Hematopoietic multipotent progenitor cell treated with erythropoietin and hydrocortisone succinate and interleukin-3 and kit ligand, for 17 days (in vitro differentiated cells): ENCODE measurements at regions not wholly inside any gene's neighbourhood (a gene's known extent, or its start where the extent isn't known, plus 50 kb on each side); places are given as distances from the start of the nearest gene placed in this dataset.

Experiments
- DNase-seq: peaks from one replicate; pipeline ENCODE4 v3.0.0-alpha.2; 2015; ENCODE audit warnings: low spot score

DNA sequence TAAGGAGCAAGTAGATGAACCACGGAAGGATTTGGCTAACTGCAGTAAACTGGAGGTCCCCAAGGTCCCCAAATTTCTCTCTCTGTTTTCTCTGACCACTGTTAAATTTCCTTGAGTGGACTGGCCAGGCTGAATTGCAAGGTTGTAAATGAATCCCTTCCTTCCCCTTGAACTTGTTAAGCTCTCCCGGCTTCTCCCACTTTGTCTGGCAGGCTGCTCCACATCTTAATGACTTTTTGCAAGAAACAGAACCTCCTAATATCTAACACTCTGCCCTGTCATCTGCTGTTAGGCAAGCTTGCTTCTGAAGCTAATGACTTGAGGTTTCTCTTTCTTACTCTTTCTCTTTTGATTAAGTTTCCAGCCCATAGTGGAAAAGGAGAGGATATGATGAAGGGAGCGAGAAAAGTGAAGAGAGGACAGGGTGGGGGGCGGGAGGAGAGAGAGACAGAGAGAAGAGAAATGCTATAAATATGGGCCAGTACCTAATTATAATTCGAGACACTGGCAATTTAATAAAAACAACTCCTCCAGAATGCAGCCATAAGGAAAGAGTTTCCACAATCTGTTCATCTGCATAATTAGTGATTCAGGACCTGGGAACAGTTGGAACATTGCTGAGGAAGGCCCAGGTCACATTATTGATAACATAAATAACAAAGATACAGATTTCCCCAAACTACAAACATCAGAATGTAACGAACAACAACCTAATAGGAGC is 437.3 kb upstream of the MPDZ start:
- DNase-seq, result no peak

DNA sequence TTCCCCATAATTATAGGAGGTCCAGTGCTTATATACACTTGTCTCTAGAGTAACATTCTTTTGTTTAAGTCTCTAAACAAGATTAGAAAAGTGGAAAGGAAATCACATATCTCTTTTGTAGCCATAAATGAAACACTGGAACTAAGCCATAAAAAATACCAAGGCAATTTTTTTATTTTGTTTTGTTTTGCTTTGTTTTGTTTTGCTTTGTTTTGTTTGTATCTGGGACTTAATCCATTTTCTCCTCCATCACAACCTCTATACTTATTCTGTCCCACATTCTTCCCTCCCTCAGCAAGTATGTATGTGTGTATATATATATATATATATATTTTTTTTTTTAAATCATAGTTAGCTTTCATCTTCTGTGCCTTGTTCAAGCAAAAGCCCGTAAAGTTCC is 436.6 kb upstream of the MPDZ start:
- DNase-seq, result no peak

- DNase-seq, result no peak
Observed at GRCh38 chr9:13715430-13715829, 435.9 kb upstream of the MPDZ start.

- no peak for DNase-seq
Observed at GRCh38 chr9:13707612-13708576, 428.4 kb upstream of the MPDZ start.

DNA sequence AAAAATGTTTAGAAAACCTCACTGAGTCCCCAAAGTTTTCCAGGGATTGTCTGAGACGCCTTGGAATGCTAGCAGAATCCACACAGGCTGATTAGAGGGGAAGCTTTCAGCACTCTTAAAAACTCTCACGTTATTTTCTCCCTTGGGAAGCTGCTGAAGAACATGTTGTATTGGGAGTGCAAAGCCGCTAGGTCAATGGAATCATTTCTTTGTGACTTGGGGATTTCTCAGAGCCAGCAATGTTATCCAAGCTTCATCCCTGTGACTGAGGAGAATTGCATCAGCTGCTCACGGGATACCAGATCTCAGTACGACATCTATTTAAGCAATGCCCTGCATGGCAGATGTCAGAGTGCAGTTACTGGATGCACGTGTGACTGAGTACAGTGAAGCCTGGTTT is 426.4 kb upstream of the MPDZ start:
- DNase-seq, result no peak

DNA sequence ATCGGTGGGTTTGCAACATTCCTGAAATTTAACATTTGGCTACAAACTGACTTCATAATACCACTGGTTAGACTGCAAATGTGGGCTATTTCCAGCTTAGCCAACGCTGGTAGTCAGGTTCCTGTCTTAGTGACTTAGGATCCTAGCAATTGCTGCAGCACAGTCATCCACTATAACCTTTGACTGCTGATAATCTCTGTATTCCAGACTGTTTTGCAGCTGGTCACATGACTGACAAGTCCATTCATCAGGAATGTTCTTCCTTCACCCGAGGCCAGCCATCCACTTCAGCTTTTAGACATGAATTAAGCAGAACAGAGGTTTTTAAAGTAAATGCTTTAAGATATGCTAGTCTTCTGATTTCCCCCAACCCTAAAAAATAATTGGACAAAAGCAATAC is 425.9 kb upstream of the MPDZ start:
- no peak for DNase-seq

GRCh38 chr9:13690595-13690994 is 411.1 kb upstream of the MPDZ start:
- no peak for DNase-seq

DNA sequence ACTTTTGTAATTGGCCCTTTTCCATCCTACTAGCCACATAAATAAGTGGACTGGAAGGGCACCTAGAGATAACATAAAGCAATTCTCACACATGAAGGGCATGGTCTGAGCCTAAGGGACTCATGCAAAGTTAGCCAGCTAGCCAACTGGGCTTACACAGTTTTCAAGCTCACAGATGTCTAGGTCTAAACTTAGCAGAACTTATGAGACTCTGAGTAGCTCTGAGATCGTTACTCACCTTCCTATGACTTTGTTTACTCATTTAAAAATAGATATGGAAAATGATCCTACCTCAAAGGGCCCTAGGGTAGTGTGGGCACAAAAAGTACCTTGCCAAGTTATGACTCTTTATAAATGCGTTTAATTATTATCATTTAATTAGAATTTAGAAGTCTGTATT is 410.4 kb upstream of the MPDZ start:
- no peak for DNase-seq

DNA sequence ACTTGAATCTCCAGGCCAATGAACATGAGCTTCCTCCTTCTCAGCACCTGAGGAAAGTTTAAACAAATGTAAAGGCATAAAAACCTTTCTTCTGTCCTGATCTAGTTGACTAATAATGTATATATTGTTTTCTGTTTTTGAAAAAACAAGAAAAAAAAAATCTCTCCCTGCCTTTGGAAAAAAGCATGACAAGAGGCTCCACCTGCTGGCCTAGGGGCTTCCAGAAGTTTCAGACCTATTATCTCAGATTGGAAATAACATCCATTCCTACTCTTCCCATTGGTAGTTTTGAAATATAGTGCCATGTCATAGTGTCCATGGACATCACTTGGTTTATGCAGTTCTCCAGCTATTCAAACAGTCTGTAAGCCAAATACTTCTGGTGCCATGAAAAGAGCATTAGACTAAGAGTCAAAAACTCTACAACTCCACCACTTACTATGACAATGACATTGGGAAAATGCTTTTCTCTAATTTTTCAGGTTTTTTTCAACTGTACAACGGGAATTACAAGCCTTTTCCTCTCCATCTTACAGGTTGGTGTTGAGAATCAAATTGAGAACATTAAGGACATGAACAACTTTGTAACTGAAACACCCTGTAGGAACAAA is 409.6 kb upstream of the MPDZ start:
- no peak for DNase-seq

- no peak for DNase-seq
Observed at GRCh38 chr9:13688223-13688989, 408.9 kb upstream of the MPDZ start.

DNA sequence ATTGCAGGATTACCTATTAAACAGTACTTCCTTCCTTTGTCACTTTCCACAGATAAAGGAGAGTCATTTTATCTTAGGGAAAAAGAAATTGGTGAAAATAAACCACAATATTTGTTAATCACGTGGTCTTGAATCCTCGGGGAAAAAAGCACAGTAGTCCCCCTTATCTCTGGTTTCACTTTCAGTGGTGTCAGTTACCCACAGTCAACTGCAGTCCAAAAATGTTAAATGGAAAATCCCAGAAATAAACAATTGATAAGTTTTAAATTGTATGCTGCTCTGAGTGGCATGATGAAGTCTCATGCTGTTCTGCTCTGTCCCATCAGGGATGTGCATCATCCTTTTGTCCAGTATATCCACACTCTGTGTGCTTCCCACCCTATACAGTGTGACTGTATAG is 405.2 kb upstream of the MPDZ start:
- DNase-seq, result no peak

GRCh38 chr9:13677801-13678200 is 398.3 kb upstream of the MPDZ start:
- DNase-seq, result no peak

- DNase-seq, result no peak
Observed at GRCh38 chr9:13675638-13676000, 396.1 kb upstream of the MPDZ start.

DNA sequence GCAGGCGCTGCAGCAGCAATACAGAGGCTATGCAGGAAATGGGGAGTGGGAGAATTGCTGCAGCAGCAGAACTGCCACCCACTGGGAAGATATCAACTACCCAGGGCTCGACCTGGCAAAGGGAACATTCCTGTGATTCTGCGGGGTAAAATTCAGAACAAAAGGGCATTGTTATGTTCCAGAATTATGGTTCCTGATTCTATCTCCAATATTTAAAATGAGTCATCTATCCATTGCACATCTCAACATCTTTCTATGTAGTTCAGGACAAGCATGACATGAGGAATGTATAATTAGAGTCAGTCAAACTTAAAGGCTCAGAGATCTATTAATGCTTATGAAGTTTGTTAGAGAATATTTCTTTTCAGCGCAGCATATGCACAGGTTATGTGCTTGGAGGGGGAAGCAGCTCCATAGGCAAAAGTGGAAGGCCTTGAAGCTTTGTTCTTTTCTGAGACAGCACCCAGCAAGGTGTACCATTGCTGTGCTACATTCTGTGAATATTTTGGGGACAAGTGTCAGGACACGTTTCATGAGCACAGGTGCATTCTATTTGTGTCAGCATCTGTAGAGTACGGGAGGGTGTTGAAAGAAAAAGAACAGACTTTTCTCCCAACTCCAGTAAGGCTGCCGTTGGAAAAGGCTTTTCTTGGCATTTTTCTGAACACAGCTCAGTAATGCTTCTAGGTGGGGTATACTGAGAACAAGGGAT is 395.6 kb upstream of the MPDZ start:
- DNase-seq, result no peak

DNA sequence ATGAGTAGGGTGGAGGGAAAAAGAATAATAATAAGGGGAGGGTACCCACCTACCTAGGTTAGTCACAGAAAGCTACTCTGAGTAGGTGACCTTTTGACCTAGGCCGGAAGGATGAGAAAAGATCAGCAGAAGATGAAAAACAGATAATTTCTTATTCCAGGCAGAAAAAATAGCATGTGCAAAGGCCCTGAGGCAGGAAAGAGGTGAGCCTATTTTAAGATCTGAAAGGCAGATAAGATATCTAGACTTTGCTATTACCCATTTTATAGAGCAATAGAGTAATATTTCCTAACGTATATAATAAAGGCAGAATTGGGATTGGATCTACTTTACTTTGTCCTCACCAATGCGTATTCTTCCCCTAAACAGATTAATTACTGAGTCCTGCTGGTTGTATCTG is 393.9 kb upstream of the MPDZ start:
- DNase-seq, result no peak

- no peak for DNase-seq
Observed at GRCh38 chr9:13665418-13666066, 386.1 kb upstream of the MPDZ start.

- DNase-seq, result no peak
Observed at GRCh38 chr9:13661014-13661413, 381.5 kb upstream of the MPDZ start.

DNA sequence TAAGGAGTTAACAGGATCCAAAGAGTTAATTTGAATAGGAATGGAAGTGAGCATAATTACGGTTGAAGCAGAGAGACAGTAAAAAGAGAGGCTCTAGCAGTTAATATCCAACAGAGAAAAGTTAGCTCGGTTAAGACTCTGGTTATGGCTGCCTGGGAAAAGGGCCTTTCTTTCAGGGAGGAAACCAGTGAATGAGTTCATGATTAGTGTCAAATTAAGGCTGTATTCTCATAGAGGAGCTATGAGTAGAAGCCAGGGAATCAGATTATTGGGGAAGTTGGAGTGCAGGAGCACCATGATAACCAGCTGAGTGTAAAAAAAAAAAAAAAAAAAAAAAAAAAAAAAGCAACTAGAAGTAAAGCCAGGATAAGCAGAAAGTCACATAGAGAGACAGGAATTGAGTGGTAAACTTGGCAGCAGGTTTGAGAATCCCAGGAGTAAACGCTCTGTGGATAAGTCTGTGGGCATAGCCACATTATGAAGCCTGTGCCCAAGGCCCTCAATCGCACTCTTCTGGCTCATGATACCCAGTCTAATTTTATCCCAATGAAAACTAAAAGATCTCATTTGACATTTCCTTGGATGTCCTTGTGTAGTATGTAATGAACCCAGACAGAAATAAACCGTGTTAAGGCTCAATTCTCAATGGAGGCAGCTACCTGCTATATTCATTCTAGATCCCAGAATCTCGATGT is 372.6 kb upstream of the MPDZ start:
- no peak for DNase-seq

DNA sequence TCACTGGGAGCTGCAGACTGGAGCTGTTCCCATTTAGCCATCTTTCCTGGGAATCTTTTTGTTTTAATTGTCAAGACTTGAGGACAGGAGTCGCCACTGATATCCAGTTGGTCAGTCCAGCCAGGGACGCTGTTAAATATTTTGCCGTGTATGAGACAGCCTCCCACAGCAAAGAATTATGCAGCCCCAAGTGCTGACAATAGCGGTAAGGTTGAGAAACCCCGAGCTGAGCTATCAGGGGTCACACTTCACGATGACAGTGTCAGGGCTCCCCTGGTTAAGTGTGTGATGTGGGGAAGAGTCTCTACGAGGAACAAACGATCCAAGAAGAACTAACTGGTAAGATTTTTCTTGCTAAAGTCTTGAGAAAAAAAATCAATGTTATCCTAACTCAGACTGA is 372.0 kb upstream of the MPDZ start:
- DNase-seq, result no peak

GRCh38 chr9:13648676-13649075 is 369.2 kb upstream of the MPDZ start:
- no peak for DNase-seq

DNA sequence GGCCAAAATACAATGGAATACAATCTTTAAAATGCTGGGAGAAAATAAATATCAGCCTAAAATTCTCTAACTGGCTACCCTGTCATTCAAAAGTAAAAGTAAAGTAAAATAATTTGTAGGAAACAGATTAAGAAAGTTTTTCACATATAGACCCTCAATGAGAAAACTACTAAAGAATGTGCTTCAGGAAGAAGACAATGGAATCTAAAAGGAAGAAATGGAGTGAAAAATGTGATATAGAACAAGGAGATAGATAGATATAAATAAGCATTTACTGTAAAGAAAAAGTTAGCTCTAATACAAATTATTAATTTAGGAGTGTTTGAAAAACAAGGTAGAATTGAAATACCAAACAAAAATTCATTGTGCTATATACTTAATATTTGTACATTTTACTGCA is 368.6 kb upstream of the MPDZ start:
- no peak for DNase-seq
